Stimulated activated naive B cell treated with anti-CD40 and anti-IgM and Interleukin-4, amounts not matched to agents 10 μg/mL and 1 μg/mL and 100 μg/mL, for 72 hours (primary cell): ENCODE measurements at regions not wholly inside any gene's neighbourhood (a gene's known extent, or its start where the extent isn't known, plus 50 kb on each side); places are given as distances from the start of the nearest gene placed in this dataset.

Experiments used
- ATAC-seq, 2 donors: fragments of 150-1000 bp; cut with Tn5 transposase; replicated peaks; 2 replicates each; pipeline ENCODE4 v1.10.0; 2021; ENCODE audit warnings: moderate library complexity in 1 of 2
- DNase-seq: peaks from one replicate; pipeline ENCODE4 v3.0.0; 2021
- H3K27ac Mint-ChIP-seq: one replicate; pipeline ENCODE4 v1.8.0; 2022; ENCODE audit warnings: mild to moderate bottlenecking, mixed read lengths
- H3K27me3 Mint-ChIP-seq, 2 donors: one replicate each; pipeline ENCODE4 v1.8.0; 2022; ENCODE audit warnings: mixed read lengths in 2 of 2
- H3K36me3 Mint-ChIP-seq, 2 donors: one replicate each; pipeline ENCODE4 v1.8.0; 2022; ENCODE audit warnings: mixed read lengths in 2 of 2, mild to moderate bottlenecking in 1 of 2
- H3K4me1 Mint-ChIP-seq, 2 donors: one replicate each; pipeline ENCODE4 v1.8.0; 2022; ENCODE audit warnings: mixed read lengths in 2 of 2, mild to moderate bottlenecking in 1 of 2
- H3K4me3 Mint-ChIP-seq, 2 donors: one replicate each; pipeline ENCODE4 v1.8.0; 2022; ENCODE audit warnings: mild to moderate bottlenecking in 2 of 2, mixed read lengths in 2 of 2, moderate library complexity in 1 of 2
- H3K9me3 Mint-ChIP-seq, 2 donors: one replicate each; pipeline ENCODE4 v1.8.0; 2022; ENCODE audit warnings: mixed read lengths in 2 of 2, mild to moderate bottlenecking in 1 of 2

- no peak overlapping the region for H3K27ac Mint-ChIP-seq
- DNase-seq (no peak), ATAC-seq (no peak)
- peaks cover 0 to 4% of the 10 kb centered on the region in 2 donors for H3K36me3 Mint-ChIP-seq
- H3K27me3 Mint-ChIP-seq: peaks cover 4 to 21% of the 10 kb centered on the region in 2 donors
- H3K4me3 Mint-ChIP-seq: no peak overlapping the region
- peaks cover 0 to 2% of the 10 kb centered on the region in 2 donors for H3K9me3 Mint-ChIP-seq
- peaks cover 15 to 23% of the 10 kb centered on the region in 2 donors for H3K4me1 Mint-ChIP-seq
Measured at GRCh38 chr2:144586476-144586875, 66.6 kb upstream of the ZEB2 start.

- Mint-ChIP-seq H3K27ac (no peak overlapping the region), H3K27me3 (peaks cover 4 to 16% of the 10 kb centered on the region in 2 donors), H3K36me3 (peaks cover 0 to 4% of the 10 kb centered on the region in 2 donors), H3K4me1 (peaks cover 24 to 37% of the 10 kb centered on the region in 2 donors), H3K9me3 (no peaks in the 10 kb centered on the region), H3K4me3 (no peak overlapping the region)
- peak; percentile 38 to 62 for ATAC-seq
- DNase-seq: no peak
Measured at GRCh38 chr2:144583741-144584453, 64.0 kb upstream of the ZEB2 start.

GRCh38 chr2:144583381-144583729, 63.4 kb upstream of the ZEB2 start:
- DNase-seq: no peak
- H3K27me3 Mint-ChIP-seq: peaks cover 4 to 16% of the 10 kb centered on the region in 2 donors
- H3K4me1 Mint-ChIP-seq: peaks cover 24 to 37% of the 10 kb centered on the region in 2 donors
- ATAC-seq: peak; percentile 34 to 36
- peak overlapping the region; percentile 12 to 14 for H3K4me3 Mint-ChIP-seq
- no peaks in the 10 kb centered on the region for H3K9me3 Mint-ChIP-seq
- no peak overlapping the region for H3K27ac Mint-ChIP-seq
- H3K36me3 Mint-ChIP-seq: peaks cover 0 to 4% of the 10 kb centered on the region in 2 donors

DNA sequence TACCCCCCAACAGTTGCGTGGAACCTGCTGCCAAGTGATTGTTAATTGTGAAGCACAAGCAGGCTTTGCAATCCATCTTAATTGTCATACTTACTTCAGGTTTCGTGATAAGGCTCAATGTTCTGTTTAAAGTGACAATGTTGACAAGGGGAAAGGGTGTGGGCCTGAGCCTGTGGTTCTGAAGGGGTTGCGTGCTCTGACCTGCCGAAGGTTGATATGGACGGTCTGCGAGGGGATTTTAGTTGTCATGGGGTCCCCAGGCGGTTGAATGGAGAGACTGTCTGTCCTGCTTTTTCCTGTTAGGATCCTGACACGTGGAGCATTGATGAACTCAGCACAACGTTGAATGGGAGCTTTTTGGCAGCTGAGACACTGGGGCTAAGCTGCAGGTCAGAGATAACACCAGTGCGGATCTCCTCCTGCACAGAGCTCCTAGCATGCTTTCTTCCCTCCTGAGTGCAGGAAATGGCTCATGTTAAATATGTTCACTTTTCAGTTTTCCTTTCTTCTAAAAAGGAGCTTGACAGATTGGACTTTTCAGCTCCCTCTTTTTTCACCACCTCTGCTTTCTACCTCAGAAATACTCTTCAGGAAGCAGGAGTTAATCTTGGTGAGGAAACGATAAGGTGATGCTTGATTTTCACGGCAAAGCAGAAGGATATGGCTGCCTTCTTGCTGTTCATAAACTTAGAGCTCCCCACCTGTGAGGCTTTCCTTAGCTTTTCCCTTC, 62.9 kb upstream of the ZEB2 start:
- H3K27ac Mint-ChIP-seq: no peak overlapping the region
- ATAC-seq: no peak
- peak overlapping the region; percentile 12 to 21 for H3K4me3 Mint-ChIP-seq
- no peaks in the 10 kb centered on the region for H3K9me3 Mint-ChIP-seq
- DNase-seq: no peak
- peaks cover 0 to 4% of the 10 kb centered on the region in 2 donors for H3K36me3 Mint-ChIP-seq
- H3K4me1 Mint-ChIP-seq: peaks cover 25 to 37% of the 10 kb centered on the region in 2 donors
- peaks cover 4 to 16% of the 10 kb centered on the region in 2 donors for H3K27me3 Mint-ChIP-seq

DNA sequence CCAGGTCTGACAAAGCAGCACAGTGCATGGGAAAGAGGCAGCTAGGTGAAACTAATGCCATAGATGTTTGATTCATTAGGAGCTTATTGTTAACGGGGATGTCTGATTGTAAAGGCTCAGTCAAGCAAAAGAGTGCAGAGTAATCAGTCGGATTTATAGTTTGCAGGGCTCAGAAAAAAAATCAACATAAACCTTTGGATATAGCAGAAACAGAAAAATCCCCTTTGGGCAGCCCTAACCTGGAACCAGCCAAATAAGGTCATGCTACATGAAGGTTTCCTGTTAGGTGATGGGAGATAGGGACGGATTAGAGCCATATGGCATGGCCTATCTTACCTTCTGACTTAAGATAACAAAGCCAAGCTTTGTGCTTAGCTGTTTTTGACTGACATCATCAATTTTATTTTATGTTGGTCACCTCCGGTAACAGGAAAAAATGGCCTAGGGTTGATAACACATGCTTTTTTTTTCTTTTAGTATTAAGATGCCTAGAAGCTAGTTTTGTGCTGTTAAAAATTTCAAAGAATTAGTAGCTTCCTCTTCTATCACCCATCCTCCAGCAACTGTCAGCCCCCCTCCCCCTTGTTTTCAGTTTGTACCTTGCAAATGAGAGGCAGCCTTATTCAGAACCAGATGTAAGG, 60.7 kb upstream of the ZEB2 start:
- Mint-ChIP-seq H3K9me3 (no peaks in the 10 kb centered on the region), H3K4me3 (no peak overlapping the region), H3K4me1 (peaks cover 25 to 37% of the 10 kb centered on the region in 2 donors), H3K36me3 (peaks cover 0 to 4% of the 10 kb centered on the region in 2 donors), H3K27ac (no peak overlapping the region), H3K27me3 (peaks cover 7 to 16% of the 10 kb centered on the region in 2 donors)
- DNase-seq (no peak), ATAC-seq (peak; percentile 30 to 38)

GRCh38 chr2:144579556-144579955, 59.6 kb upstream of the ZEB2 start:
- peaks cover 0 to 4% of the 10 kb centered on the region in 2 donors for H3K36me3 Mint-ChIP-seq
- peaks cover 9 to 16% of the 10 kb centered on the region in 2 donors for H3K27me3 Mint-ChIP-seq
- peaks cover 25 to 42% of the 10 kb centered on the region in 2 donors for H3K4me1 Mint-ChIP-seq

DNA sequence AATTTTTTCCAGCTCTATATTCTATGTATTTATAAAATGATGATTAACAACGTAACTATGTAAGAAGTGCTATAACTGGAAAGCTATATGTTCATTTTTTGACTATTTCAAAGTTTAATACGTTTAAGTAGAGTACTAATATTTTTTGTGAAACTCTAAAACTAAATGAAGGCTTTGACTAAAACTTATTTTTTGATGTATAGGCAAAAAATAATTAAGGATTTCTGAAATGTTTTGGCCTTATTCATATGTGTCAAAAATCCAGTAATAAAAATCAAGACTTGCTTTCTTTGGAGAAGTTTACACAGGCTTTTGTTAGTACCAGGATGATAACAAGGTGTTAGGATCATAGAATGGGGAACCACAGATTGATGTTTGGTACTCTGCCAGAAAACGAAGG, 58.2 kb upstream of the ZEB2 start:
- ATAC-seq (no peak), DNase-seq (no peak)
- Mint-ChIP-seq H3K27ac (no peak overlapping the region), H3K4me3 (no peak overlapping the region), H3K9me3 (peaks cover 0 to 1% of the 10 kb centered on the region in 2 donors), H3K4me1 (peaks cover 19 to 38% of the 10 kb centered on the region in 2 donors), H3K36me3 (no peaks in the 10 kb centered on the region), H3K27me3 (peaks cover 4 to 11% of the 10 kb centered on the region in 2 donors)

More at GRCh38 chr2:144579556-144579955, 59.6 kb upstream of the ZEB2 start:
- DNase-seq (no peak), ATAC-seq (no peak)
- Mint-ChIP-seq H3K27ac (no peak overlapping the region), H3K9me3 (peaks cover 0 to 1% of the 10 kb centered on the region in 2 donors), H3K4me3 (no peak overlapping the region)

DNA sequence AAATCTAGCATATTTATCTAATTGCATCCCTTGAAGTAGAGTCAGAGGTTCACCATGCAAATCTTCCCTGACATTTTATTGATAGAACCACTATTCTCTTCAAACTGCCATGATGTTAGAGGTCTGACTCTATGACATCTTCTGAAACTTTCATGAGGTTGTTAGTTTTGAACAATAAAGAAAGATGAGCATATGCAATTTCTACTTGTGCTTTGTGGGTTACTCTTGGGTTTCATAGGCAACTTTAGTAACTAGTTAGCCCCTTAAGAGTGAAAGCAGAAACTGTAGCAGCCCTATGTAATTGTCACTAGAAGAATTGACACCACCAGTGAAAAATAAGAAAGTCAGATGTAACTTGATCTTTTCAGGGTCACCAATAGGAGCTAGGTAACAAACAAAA, 53.1 kb upstream of the ZEB2 start:
- Mint-ChIP-seq H3K27me3 (peaks cover 5 to 8% of the 10 kb centered on the region in 2 donors), H3K27ac (no peak overlapping the region), H3K9me3 (peaks cover 0 to 1% of the 10 kb centered on the region in 2 donors), H3K4me3 (no peak overlapping the region), H3K4me1 (peaks cover 3 to 10% of the 10 kb centered on the region in 2 donors), H3K36me3 (no peaks in the 10 kb centered on the region)
- ATAC-seq (peak; percentile 70 to 86), DNase-seq (no peak)

DNA sequence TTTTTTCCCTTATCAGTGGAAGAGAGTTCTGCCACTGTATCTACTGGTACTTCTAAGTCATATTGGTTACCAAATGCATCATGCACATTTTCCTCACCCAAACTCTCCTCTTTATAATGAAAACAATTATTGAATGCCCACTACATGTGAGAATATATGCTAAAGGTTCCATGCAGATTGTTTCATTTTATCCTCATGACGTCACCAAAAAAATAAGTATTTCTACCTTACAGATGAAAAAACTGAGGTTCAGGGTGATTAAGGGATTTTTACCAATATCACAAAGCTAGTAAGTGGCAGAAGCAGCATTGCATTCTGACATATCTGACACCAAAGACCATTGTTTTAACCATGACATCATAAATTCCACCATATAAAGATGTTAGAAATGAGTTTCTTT, 51.9 kb upstream of the ZEB2 start:
- no peak for ATAC-seq
- Mint-ChIP-seq H3K4me3 (no peak overlapping the region), H3K36me3 (no peaks in the 10 kb centered on the region), H3K27ac (no peak overlapping the region), H3K4me1 (peaks cover 3 to 10% of the 10 kb centered on the region in 2 donors), H3K9me3 (peaks cover 0 to 1% of the 10 kb centered on the region in 2 donors), H3K27me3 (peaks cover 5 to 8% of the 10 kb centered on the region in 2 donors)
- DNase-seq: no peak

- H3K36me3 Mint-ChIP-seq: no peaks in the 10 kb centered on the region
- no peak overlapping the region for H3K27ac Mint-ChIP-seq
- no peak overlapping the region for H3K4me3 Mint-ChIP-seq
- peaks cover 0 to 1% of the 10 kb centered on the region in 2 donors for H3K9me3 Mint-ChIP-seq
- DNase-seq (no peak), ATAC-seq (peak in 1 of 2 donors; percentile 65)
- peaks cover 3 to 10% of the 10 kb centered on the region in 2 donors for H3K4me1 Mint-ChIP-seq
- H3K27me3 Mint-ChIP-seq: peaks cover 5 to 11% of the 10 kb centered on the region in 2 donors
Measured at GRCh38 chr2:144570566-144570965, 50.6 kb upstream of the ZEB2 start.
